ENCODE measurements at regions not wholly inside any gene's neighbourhood (a gene's known extent, or its start where the extent isn't known, plus 50 kb on each side); places are given as distances from the start of the nearest gene placed in this dataset.

- no peak for DNase-seq
- intact Hi-C loops (cut with DNase I): no loop called here
- Histone ChIP-seq H3K36me3 (replicated peaks in 1 of 2) (no peaks in the 10 kb centered on the region), H3K27ac (no peak overlapping the region), H3K4me1 (replicated peaks in 1 of 2) (peaks cover 0 to 13% of the 10 kb centered on the region in 2 donors), H3K4me3 (no peak overlapping the region), H3K27me3 (no peaks in the 10 kb centered on the region), H3K9me3 (replicated peaks in 1 of 3) (no peaks in the 10 kb centered on the region)
- TF ChIP-seq CTCF (IDR thresholded peaks at IDR 0.05) (no peak), POLR2A (IDR thresholded peaks at IDR 0.05) (no peak)
- 71 to 97% (median 92%) methylated on average over 3 to 4 of the region's 4 CpGs for WGBS, 4 donors
Observed at GRCh38 chr5:125054146-125054545, 307.7 kb upstream of the ZNF608 start.

- intact Hi-C loops (cut with DNase I): no loop called here
- no peak for DNase-seq
- Histone ChIP-seq H3K4me3 (no peak overlapping the region), H3K36me3 (replicated peaks in 1 of 2) (no peaks in the 10 kb centered on the region), H3K27me3 (no peaks in the 10 kb centered on the region), H3K27ac (peak overlapping the region in 1 of 5 donors; percentile 17), H3K9me3 (replicated peaks in 1 of 3) (no peaks in the 10 kb centered on the region), H3K4me1 (replicated peaks in 1 of 2) (peaks cover 0 to 17% of the 10 kb centered on the region in 2 donors)
- TF ChIP-seq CTCF (IDR thresholded peaks at IDR 0.05) (no peak), POLR2A (IDR thresholded peaks at IDR 0.05) (no peak)
- WGBS, 4 donors: 76 to 83% (median 80%) methylated on average over 6 of the region's 6 CpGs
Observed at GRCh38 chr5:125056671-125057485, 310.4 kb upstream of the ZNF608 start.

- no peak for TF ChIP-seq POLR2A (IDR thresholded peaks at IDR 0.05)
- no peak for TF ChIP-seq CTCF (IDR thresholded peaks at IDR 0.05)
- DNase-seq: no peak
- Histone ChIP-seq H3K36me3 (replicated peaks in 1 of 2) (no peaks in the 10 kb centered on the region), H3K27ac (no peak overlapping the region), H3K4me3 (no peak overlapping the region), H3K27me3 (no peaks in the 10 kb centered on the region), H3K9me3 (replicated peaks in 1 of 3) (no peaks in the 10 kb centered on the region), H3K4me1 (replicated peaks in 1 of 2) (peaks cover 0 to 17% of the 10 kb centered on the region in 2 donors)
- 33 to 43% (median 36%) methylated on average over 9 of the region's 9 CpGs for WGBS, 4 donors
- intact Hi-C loops (cut with DNase I): no loop called here
Observed at GRCh38 chr5:125057912-125058826, 311.7 kb upstream of the ZNF608 start.

GRCh38 chr5:125059255-125060002 is 313.0 kb upstream of the ZNF608 start:
- Histone ChIP-seq H3K4me1 (replicated peaks in 1 of 2) (peaks cover 0 to 17% of the 10 kb centered on the region in 2 donors), H3K36me3 (replicated peaks in 1 of 2) (no peaks in the 10 kb centered on the region), H3K27me3 (no peaks in the 10 kb centered on the region), H3K4me3 (no peak overlapping the region), H3K27ac (no peak overlapping the region), H3K9me3 (replicated peaks in 1 of 3) (no peaks in the 10 kb centered on the region)
- intact Hi-C loops (cut with DNase I): no loop called here
- 55 to 65% (median 57%) methylated on average over 4 of the region's 4 CpGs for whole genome bisulfite sequencing, 4 donors
- DNase-seq: no peak
- TF ChIP-seq POLR2A (IDR thresholded peaks at IDR 0.05) (no peak), CTCF (IDR thresholded peaks at IDR 0.05) (no peak)
